Upper lobe of left lung (tissue), 4 donors: ENCODE measurements at regions not wholly inside any gene's neighbourhood (a gene's known extent, or its start where the extent isn't known, plus 50 kb on each side); places are given as distances from the start of the nearest gene placed in this dataset.

ENCODE experiments used
- CTCF ChIP-seq, 6 experiments: fragments of 450-650 bp in 4 of 6; fragments of 200-600 bp in 2 of 6; sonication (generic) in 2 of 6; IDR thresholded peaks; one replicate each; pipeline ENCODE4 v1.5.1; 2016 to 2019; ENCODE audit warnings: antibody characterized with exemption in 6 of 6
- EP300 ChIP-seq, 4 donors: sonication (generic); formaldehyde crosslinking; IDR thresholded peaks; one replicate each; pipeline ENCODE4 v1.5.1; 2017; ENCODE audit warnings: antibody characterized with exemption in 4 of 4, control low read depth in 2 of 4

DNA sequence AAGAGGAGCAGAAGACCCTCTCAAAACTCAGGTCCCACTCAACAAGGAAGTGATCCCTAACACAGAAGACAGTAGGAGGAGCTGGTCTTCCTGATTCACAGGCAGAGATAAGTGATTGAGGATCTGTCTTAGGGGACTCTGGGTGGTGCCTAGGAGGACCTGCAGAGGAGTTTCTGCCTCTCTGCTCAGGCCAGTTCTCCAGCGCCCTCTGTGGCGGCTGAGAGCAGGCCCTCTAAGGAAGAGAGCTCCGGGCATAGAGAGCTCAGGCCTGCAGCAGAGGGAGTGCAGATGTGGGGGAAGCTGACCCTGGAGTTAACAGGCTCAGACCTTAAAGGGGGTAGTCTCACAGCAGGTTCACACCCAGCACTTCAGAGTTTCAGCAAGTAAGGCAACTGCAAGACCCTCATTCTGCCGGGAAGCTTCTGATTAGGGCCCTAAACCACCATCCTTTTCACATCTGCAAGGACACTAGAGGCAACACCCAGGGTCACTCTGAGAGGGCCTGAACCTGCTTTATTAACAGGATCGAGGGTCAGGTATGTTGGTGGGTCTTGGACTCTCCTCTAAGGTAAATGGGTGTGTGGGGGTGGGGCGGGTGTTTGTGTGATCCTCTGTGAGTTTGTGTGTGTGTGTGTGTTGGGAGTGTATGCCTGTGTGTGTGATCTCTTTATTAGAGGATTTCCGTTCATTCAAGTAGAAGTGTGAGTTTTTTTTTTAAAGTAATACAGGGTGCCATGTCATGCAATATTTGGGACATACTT lies 57.6 kb upstream of the TARP start:
- TF ChIP-seq CTCF (IDR thresholded peaks at IDR 0.05) (no peak), EP300 (IDR thresholded peaks at IDR 0.05) (no peak)
